Cardiac muscle cell (in vitro differentiated cells and primary cell): ENCODE measurements at regions not wholly inside any gene's neighbourhood (a gene's known extent, or its start where the extent isn't known, plus 50 kb on each side); places are given as distances from the start of the nearest gene placed in this dataset.

Experiments used
- DNase-seq, 2 donors: peaks; one replicate each; pipeline versions ENCODE4 v3.0.0 to v3.0.0-alpha.2; 2010 to 2017; ENCODE audit warnings: low read depth in 1 of 2, low spot score in 1 of 2
- H3K27ac ChIP-seq: fragments of 200-600 bp; sonication (generic); 2 replicates; pipeline ENCODE4 v1.5.1; 2016
- H3K27me3 ChIP-seq: fragments of 200-600 bp; sonication (generic); 2 replicates; pipeline ENCODE4 v1.6.0; 2016; ENCODE audit warnings: control low read depth
- H3K36me3 ChIP-seq: fragments of 200-600 bp; sonication (generic); 2 replicates; pipeline ENCODE4 v1.5.1; 2016; ENCODE audit warnings: control low read depth
- H3K4me1 ChIP-seq: fragments of 200-600 bp; sonication (generic); 2 replicates; pipeline ENCODE4 v1.8.1; 2017; ENCODE audit warnings: low read depth, mild to moderate bottlenecking, mixed run types
- H3K4me3 ChIP-seq: fragments of 200-600 bp; sonication (generic); 2 replicates; pipeline ENCODE4 v1.5.1; 2016; ENCODE audit warnings: mild to moderate bottlenecking
- H3K9me3 ChIP-seq: fragments of 200-600 bp; sonication (generic); 2 replicates; pipeline ENCODE4 v1.5.1; 2017; ENCODE audit warnings: low read depth, mild to moderate bottlenecking, control low read depth
- TF ChIP-seq, protein P1 (sequence below): IDR thresholded peaks from 2 replicates; pipeline ENCODE4 v1.5.1; 2012; ENCODE audit warnings: low read depth, mild to moderate bottlenecking, low read length

DNA sequence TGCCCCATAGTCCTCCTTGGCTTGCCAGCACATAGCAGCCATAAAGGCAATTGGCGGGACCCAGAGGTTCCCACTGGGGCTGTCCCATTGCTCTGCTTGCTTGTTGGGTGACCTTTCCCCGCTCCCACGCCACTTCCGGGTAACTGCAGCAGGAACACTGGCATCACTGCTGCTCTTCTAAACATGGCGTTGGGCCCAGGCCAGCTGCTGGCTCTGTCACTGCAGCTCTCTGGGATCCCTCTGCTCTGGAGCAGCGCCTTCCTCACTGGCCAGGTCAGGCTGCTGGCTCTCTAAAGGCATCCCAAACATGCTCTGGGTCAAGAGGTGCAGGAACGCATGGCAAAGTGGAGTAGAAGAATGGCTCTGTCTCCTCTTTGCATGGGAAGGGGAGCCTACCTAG lies 92.9 kb downstream of the DRD1 start:
- Histone ChIP-seq H3K27ac (no peak overlapping the region), H3K4me1 (no peaks in the 10 kb centered on the region), H3K9me3 (no peaks in the 10 kb centered on the region), H3K36me3 (no peaks in the 10 kb centered on the region), H3K27me3 (no peaks in the 10 kb centered on the region), H3K4me3 (no peak overlapping the region)
- TF ChIP-seq, protein P1, sequence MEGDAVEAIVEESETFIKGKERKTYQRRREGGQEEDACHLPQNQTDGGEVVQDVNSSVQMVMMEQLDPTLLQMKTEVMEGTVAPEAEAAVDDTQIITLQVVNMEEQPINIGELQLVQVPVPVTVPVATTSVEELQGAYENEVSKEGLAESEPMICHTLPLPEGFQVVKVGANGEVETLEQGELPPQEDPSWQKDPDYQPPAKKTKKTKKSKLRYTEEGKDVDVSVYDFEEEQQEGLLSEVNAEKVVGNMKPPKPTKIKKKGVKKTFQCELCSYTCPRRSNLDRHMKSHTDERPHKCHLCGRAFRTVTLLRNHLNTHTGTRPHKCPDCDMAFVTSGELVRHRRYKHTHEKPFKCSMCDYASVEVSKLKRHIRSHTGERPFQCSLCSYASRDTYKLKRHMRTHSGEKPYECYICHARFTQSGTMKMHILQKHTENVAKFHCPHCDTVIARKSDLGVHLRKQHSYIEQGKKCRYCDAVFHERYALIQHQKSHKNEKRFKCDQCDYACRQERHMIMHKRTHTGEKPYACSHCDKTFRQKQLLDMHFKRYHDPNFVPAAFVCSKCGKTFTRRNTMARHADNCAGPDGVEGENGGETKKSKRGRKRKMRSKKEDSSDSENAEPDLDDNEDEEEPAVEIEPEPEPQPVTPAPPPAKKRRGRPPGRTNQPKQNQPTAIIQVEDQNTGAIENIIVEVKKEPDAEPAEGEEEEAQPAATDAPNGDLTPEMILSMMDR = no peak
- DNase-seq = no peak

DNA sequence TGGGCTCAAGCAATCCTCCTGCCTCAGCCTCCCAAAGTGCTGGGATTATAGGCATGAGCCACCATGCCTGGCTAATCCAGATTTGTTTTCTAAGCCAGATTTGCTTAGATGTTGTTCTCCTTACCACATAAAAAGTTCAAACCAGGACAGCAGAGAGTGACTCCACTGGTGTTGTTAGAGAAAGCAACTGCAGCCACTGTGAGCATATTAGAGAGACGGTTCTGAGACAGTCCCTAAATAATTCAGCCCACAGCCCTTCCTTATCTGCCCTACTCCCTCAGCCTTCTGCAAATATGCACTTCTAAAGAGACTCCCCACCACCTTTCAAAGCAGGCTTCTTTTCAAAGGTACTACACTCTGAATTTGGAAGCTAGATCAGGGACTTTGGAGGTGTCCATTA lies 96.1 kb downstream of the DRD1 start:
- no peak overlapping the region for H3K27ac ChIP-seq
- no peaks in the 10 kb centered on the region for H3K36me3 ChIP-seq
- TF ChIP-seq, protein P1 = no peak
- H3K4me3 ChIP-seq = no peak overlapping the region
- no peaks in the 10 kb centered on the region for H3K9me3 ChIP-seq
- DNase-seq = no peak
- no peaks in the 10 kb centered on the region for H3K4me1 ChIP-seq
- H3K27me3 ChIP-seq = no peaks in the 10 kb centered on the region

DNA sequence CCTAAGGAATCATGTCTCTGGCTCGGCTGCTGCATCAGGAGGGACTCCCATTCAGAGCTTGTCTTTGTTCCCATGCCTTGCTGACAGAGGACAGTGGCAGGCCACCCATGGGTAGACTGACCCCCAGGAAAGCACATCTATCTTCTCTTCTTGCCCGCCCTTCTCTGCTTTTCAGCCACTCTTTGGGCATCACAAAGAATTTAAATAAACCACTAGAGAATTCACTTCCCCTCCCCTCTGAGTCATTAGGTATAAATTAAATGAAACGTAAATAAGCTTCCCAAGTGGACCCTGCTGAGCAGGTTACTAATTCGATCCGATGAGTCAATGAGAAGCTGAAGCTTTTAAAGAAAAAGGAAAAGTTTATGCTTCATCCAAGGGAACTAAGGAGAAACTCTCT lies 97.0 kb downstream of the DRD1 start:
- H3K36me3 ChIP-seq = no peaks in the 10 kb centered on the region
- no peak for DNase-seq
- H3K4me1 ChIP-seq = no peaks in the 10 kb centered on the region
- H3K9me3 ChIP-seq = no peaks in the 10 kb centered on the region
- H3K4me3 ChIP-seq = no peak overlapping the region
- H3K27ac ChIP-seq = no peak overlapping the region
- H3K27me3 ChIP-seq = no peaks in the 10 kb centered on the region
- TF ChIP-seq, protein P1 = no peak

DNA sequence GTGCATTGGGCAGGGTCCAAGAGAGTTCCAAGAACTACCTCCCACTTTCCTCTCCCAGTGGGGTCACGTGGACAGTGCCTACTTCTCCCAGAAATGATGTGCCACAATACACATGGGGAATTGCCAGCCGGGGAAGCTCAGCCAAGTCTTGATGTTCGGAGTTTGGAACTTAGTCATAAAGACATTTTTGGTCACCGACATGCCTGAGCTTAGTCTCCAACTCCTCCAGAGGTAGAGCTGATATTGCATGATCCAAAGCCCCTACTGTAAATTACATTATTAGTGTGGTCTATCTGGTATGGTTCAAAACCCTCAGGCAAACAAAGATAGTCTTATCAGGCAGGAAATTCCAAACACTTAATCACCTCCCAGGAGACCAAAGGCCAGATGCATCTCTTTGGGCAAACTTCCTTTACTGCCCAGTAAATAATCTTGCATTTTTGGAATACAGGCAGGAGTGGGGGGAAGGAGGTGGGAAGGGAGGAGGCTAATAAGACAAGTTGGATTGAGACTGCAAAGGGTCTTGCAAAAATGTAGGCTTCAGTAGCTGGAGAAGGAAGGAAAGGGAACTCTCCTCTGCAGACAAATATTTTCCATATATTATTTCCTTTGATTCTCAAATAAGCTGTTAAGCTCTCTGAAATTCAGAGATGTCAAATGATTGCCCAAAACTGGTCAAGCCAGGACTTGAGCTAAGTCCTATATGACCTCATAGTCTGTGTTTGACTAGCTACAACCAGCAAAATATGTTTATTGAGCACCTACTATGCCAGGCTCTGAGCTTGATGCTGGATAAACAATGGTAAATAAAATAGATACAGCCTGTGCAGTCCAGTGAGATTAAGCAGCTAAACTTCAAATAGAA lies 99.4 kb downstream of the DRD1 start:
- Histone ChIP-seq H3K27ac (no peak overlapping the region), H3K4me3 (no peak overlapping the region), H3K4me1 (no peaks in the 10 kb centered on the region), H3K36me3 (no peaks in the 10 kb centered on the region), H3K9me3 (no peaks in the 10 kb centered on the region), H3K27me3 (no peaks in the 10 kb centered on the region)
- DNase-seq = peak in 1 of 2 donors; percentile 20
- TF ChIP-seq, protein P1 = no peak

DNA sequence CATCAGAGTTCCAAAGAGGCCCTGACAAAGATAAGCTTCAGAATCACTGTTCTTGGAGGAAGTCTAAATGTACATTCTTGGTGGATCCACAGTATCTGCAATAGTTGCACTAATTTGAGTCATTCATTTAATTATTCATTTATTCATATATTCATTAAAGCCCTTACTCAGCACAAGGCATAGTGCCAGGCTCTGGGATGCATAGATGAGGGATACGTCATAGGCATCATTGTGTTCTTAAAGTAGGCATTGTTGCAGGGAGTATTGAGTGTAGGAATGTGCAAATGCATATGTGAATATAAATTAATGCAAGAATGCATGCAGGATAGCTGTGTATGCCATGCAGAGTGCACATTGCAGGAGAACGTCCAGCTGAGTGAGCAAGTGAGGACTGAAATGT lies 100.7 kb downstream of the DRD1 start:
- Histone ChIP-seq H3K4me1 (no peaks in the 10 kb centered on the region), H3K27ac (no peak overlapping the region), H3K27me3 (no peaks in the 10 kb centered on the region), H3K9me3 (no peaks in the 10 kb centered on the region), H3K4me3 (no peak overlapping the region), H3K36me3 (no peaks in the 10 kb centered on the region)
- TF ChIP-seq, protein P1 = no peak
- no peak for DNase-seq
